Keratinocyte (primary cell): ENCODE measurements at regions not wholly inside any gene's neighbourhood (a gene's known extent, or its start where the extent isn't known, plus 50 kb on each side); places are given as distances from the start of the nearest gene placed in this dataset.

Source experiments
- EZH2 ChIP-seq: IDR thresholded peaks from one replicate; pipeline ENCODE4 v1.6.1; 2012; ENCODE audit warnings: inconsistent platforms, mild to moderate bottlenecking, low read length, moderate library complexity
- TF ChIP-seq, protein P1 (sequence below), 3 experiments: IDR thresholded peaks in 1 of 3; conservative IDR thresholded peaks in 1 of 3; optimal IDR thresholded peaks in 1 of 3; 2 replicates in 2 of 3; 3 replicates in 1 of 3; pipeline versions ENCODE3 to v1.5.1; 2011; ENCODE audit warnings: low read length in 3 of 3, mild to moderate bottlenecking in 3 of 3, moderate library complexity in 2 of 3, control low read depth in 1 of 3, inconsistent platforms in 1 of 3; ENCODE audit not compliant: insufficient read depth in 2 of 3; ENCODE audit errors: extremely low read depth in 1 of 3

DNA sequence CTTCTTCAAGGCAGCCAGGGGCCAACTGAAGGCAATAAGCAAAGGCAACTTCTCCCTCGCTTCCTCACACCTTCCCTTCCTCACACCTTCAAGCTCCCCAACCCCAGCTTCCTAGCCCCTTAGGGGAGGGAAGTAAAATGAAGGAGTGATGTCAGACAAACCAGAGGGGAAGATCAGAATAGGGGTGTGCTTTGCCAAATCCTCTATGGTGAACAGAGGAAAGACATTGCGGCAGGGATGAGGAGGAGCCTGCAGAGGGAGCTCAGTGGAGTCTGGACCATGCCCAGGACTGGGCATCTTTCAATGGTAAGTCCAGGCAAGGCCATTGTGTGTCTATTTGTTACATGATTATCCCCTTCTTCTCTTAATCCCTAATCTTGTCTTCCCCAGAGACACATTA lies 164.0 kb downstream of the TSHZ3 start:
- TF ChIP-seq, protein P1, sequence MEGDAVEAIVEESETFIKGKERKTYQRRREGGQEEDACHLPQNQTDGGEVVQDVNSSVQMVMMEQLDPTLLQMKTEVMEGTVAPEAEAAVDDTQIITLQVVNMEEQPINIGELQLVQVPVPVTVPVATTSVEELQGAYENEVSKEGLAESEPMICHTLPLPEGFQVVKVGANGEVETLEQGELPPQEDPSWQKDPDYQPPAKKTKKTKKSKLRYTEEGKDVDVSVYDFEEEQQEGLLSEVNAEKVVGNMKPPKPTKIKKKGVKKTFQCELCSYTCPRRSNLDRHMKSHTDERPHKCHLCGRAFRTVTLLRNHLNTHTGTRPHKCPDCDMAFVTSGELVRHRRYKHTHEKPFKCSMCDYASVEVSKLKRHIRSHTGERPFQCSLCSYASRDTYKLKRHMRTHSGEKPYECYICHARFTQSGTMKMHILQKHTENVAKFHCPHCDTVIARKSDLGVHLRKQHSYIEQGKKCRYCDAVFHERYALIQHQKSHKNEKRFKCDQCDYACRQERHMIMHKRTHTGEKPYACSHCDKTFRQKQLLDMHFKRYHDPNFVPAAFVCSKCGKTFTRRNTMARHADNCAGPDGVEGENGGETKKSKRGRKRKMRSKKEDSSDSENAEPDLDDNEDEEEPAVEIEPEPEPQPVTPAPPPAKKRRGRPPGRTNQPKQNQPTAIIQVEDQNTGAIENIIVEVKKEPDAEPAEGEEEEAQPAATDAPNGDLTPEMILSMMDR (optimal IDR thresholded peaks at IDR 0.05 in 1 of 3, IDR thresholded peaks at IDR 0.05 in 1 of 3, conservative IDR thresholded peaks at IDR 0.05 in 1 of 3; ENCODE audit: extremely low read depth in 1 of 3, insufficient read depth in 2 of 3, low read length in 3 of 3): peak in 1 of 3 experiments; percentile 24
- no peak for TF ChIP-seq EZH2
